Endodermal cell (in vitro differentiated cells): ENCODE measurements at regions not wholly inside any gene's neighbourhood (a gene's known extent, or its start where the extent isn't known, plus 50 kb on each side); places are given as distances from the start of the nearest gene placed in this dataset.

ENCODE experiments used
- DNase-seq: peaks from one replicate; pipeline ENCODE4 v3.0.0-alpha.2; 2017
- H3K27ac ChIP-seq: 2 replicates; pipeline ENCODE4 v1.5.1; 2013; ENCODE audit warnings: mild to moderate bottlenecking, low read depth, low read length, moderate library complexity
- H3K27me3 ChIP-seq: 2 replicates; pipeline ENCODE4 v1.6.1; 2013; ENCODE audit warnings: mild to moderate bottlenecking, low read length, moderate library complexity; ENCODE audit not compliant: insufficient read depth, control insufficient read depth, poor library complexity, severe bottlenecking
- H3K36me3 ChIP-seq: 2 replicates; pipeline ENCODE4 v1.7.0; 2013; ENCODE audit warnings: mild to moderate bottlenecking, low read length, moderate library complexity; ENCODE audit not compliant: control insufficient read depth, insufficient read depth
- H3K4me1 ChIP-seq: one replicate; pipeline ENCODE4 v1.7.0; 2013; ENCODE audit warnings: low read length; ENCODE audit not compliant: control insufficient read depth, insufficient read depth
- H3K4me3 ChIP-seq: 2 replicates; pipeline ENCODE4 v1.5.1; 2013; ENCODE audit warnings: mild to moderate bottlenecking, low read length, moderate library complexity
- H3K9ac ChIP-seq: 2 replicates; pipeline ENCODE4 v1.6.1; 2013; ENCODE audit warnings: mild to moderate bottlenecking, low read length, moderate library complexity; ENCODE audit not compliant: poor library complexity, severe bottlenecking; ENCODE audit errors: extremely low read depth
- H3K9me3 ChIP-seq: 2 replicates; pipeline ENCODE4 v1.6.1; 2013; ENCODE audit warnings: mild to moderate bottlenecking, low read length, moderate library complexity; ENCODE audit not compliant: control insufficient read depth
- H3K27ac Mint-ChIP-seq: 2 replicates; pipeline ENCODE4 v1.8.0; 2020; ENCODE audit warnings: mixed read lengths
- H3K27me3 Mint-ChIP-seq: 2 replicates; pipeline ENCODE4 v1.8.0; 2021; ENCODE audit warnings: mild to moderate bottlenecking, mixed read lengths; ENCODE audit not compliant: insufficient read depth
- H3K36me3 Mint-ChIP-seq: 2 replicates; pipeline ENCODE4 v1.8.0; 2020; ENCODE audit warnings: low read depth, mixed read lengths
- H3K4me1 Mint-ChIP-seq: 2 replicates; pipeline ENCODE4 v1.8.0; 2020; ENCODE audit warnings: mixed read lengths
- H3K4me3 Mint-ChIP-seq: 2 replicates; pipeline ENCODE4 v1.8.0; 2020; ENCODE audit warnings: mild to moderate bottlenecking, moderate library complexity, mixed read lengths
- H3K9me3 Mint-ChIP-seq: 2 replicates; pipeline ENCODE4 v1.8.0; 2020; ENCODE audit warnings: mild to moderate bottlenecking, mixed read lengths
- CTCF ChIP-seq: fragments of 200-600 bp; sonication (generic); conservative IDR thresholded peaks from 2 replicates; pipeline ENCODE4 v1.5.0; 2021; ENCODE audit warnings: antibody characterized with exemption, mild to moderate bottlenecking
- WGBS, 2 experiments: methylation state at CpG; one replicate each; pipeline versions ENCODE4 v1.1.5 to v1.1.7; 2013; ENCODE audit warnings: missing lambda C conversion rate in 2 of 2, mixed read lengths in 1 of 2; ENCODE audit not compliant: insufficient coverage in 1 of 2, insufficient read length in 1 of 2; 5-methylcytosine and 5-hydroxymethylcytosine counted together

- 93 to 100% methylated on average over 1 of the region's 1 CpG for WGBS, 2 experiments
- Mint-ChIP-seq H3K9me3 (no peaks in the 10 kb centered on the region), H3K27ac (no peak overlapping the region), H3K36me3 (no peaks in the 10 kb centered on the region), H3K27me3 (no peaks in the 10 kb centered on the region), H3K4me1 (peaks cover 12% of the 10 kb centered on the region), H3K4me3 (no peak overlapping the region)
- Histone ChIP-seq H3K36me3 (no peaks in the 10 kb centered on the region), H3K4me3 (no peak overlapping the region), H3K27ac (no peak overlapping the region), H3K27me3 (no peaks in the 10 kb centered on the region), H3K9me3 (no peaks in the 10 kb centered on the region), H3K9ac (no peak overlapping the region), H3K4me1 (no peaks in the 10 kb centered on the region)
- TF ChIP-seq CTCF, result no peak
- no peak for DNase-seq
Measured at GRCh38 chr3:34238407-34238806, 440.0 kb downstream of the PDCD6IP start.

- Mint-ChIP-seq H3K9me3 (no peaks in the 10 kb centered on the region), H3K27me3 (no peaks in the 10 kb centered on the region), H3K36me3 (no peaks in the 10 kb centered on the region), H3K27ac (no peak overlapping the region), H3K4me3 (no peak overlapping the region), H3K4me1 (peaks cover 12% of the 10 kb centered on the region)
- no peak for DNase-seq
- 89 to 97% methylated on average over 3 to 4 of the region's 4 CpGs for WGBS, 2 experiments
- TF ChIP-seq CTCF, result no peak
- Histone ChIP-seq H3K9ac (no peak overlapping the region), H3K27ac (no peak overlapping the region), H3K4me3 (no peak overlapping the region), H3K36me3 (no peaks in the 10 kb centered on the region), H3K27me3 (no peaks in the 10 kb centered on the region), H3K9me3 (no peaks in the 10 kb centered on the region), H3K4me1 (no peaks in the 10 kb centered on the region)
Measured at GRCh38 chr3:34239287-34239686, 440.9 kb downstream of the PDCD6IP start.

- no peak overlapping the region for H3K9ac ChIP-seq
- no peaks in the 10 kb centered on the region for H3K36me3 ChIP-seq
- H3K9me3 ChIP-seq, result no peaks in the 10 kb centered on the region
- Mint-ChIP-seq H3K36me3 (no peaks in the 10 kb centered on the region), H3K27ac (no peak overlapping the region), H3K27me3 (no peaks in the 10 kb centered on the region), H3K4me1 (peaks cover 12% of the 10 kb centered on the region), H3K9me3 (no peaks in the 10 kb centered on the region), H3K4me3 (no peak overlapping the region)
- H3K4me3 ChIP-seq, result no peak overlapping the region
- H3K27ac ChIP-seq, result no peak overlapping the region
- DNase-seq, result no peak
- H3K27me3 ChIP-seq, result no peaks in the 10 kb centered on the region
- H3K4me1 ChIP-seq, result no peaks in the 10 kb centered on the region
- TF ChIP-seq CTCF, result no peak
Measured at GRCh38 chr3:34239875-34240274, 441.4 kb downstream of the PDCD6IP start.
